ENCODE measurements at regions not wholly inside any gene's neighbourhood (a gene's known extent, or its start where the extent isn't known, plus 50 kb on each side); places are given as distances from the start of the nearest gene placed in this dataset.

- Histone ChIP-seq H3K79me1 (ENCODE audit: low read depth, low read length) (no peaks in the 10 kb centered on the region), H3K9ac (ENCODE audit: low read depth, low read length, poor library complexity) (no peak overlapping the region), H3K27me3 (ENCODE audit: control insufficient read depth in 3 of 3, insufficient read depth in 3 of 3, low read depth in 1 of 3, low read length in 3 of 3) (no peaks in the 10 kb centered on the region), H3K14ac (ENCODE audit: low read length) (no peak overlapping the region), H2BK15ac (ENCODE audit: low read length) (no peak overlapping the region), H4K8ac (ENCODE audit: low read depth, low read length) (no peak overlapping the region), H3K36me3 (replicated peaks in 1 of 2; ENCODE audit: control insufficient read depth in 2 of 2, insufficient read depth in 2 of 2, low read length in 2 of 2) (no peaks in the 10 kb centered on the region), H4K91ac (ENCODE audit: low read depth, low read length, poor library complexity) (no peak overlapping the region), H3K27ac (replicated peaks; ENCODE audit: low read length) (no peak overlapping the region), H3K18ac (ENCODE audit: low read length) (no peak overlapping the region), H2AK5ac (ENCODE audit: low read depth, low read length) (no peak overlapping the region), H2BK120ac (ENCODE audit: low read depth, low read length) (no peak overlapping the region), H3K4me2 (ENCODE audit: insufficient read depth, low read length, poor library complexity, severe bottlenecking) (no peak overlapping the region), H3K4me1 (ENCODE audit: control insufficient read depth in 2 of 2, insufficient read depth in 1 of 2, low read depth in 1 of 2, low read length in 2 of 2) (no peaks in the 10 kb centered on the region), H3K9me3 (replicated peaks in 1 of 2; ENCODE audit: control insufficient read depth in 2 of 2, insufficient read depth in 1 of 2, low read depth in 1 of 2, low read length in 2 of 2) (no peaks in the 10 kb centered on the region), H3K4ac (ENCODE audit: low read length) (no peak overlapping the region), H2AFZ (ENCODE audit: low read length) (no peak overlapping the region), H2BK5ac (ENCODE audit: low read length) (no peak overlapping the region), H3K23ac (ENCODE audit: low read depth, low read length, poor library complexity) (no peak overlapping the region), H2BK12ac (ENCODE audit: low read length) (no peak overlapping the region), H3K4me3 (ENCODE audit: low read length in 2 of 2) (no peak overlapping the region)
- WGBS, 2 donors (ENCODE audit: extremely low coverage in 2 of 2, insufficient read length in 2 of 2, insufficient replicate concordance in 1 of 2): no CpG with 5 or more reads among the region's 3 CpGs
- DNase-seq (ENCODE audit: low spot score): no peak
Measured at GRCh38 chr3:159237226-159237625, 435.4 kb downstream of the MFSD1 start.

DNA sequence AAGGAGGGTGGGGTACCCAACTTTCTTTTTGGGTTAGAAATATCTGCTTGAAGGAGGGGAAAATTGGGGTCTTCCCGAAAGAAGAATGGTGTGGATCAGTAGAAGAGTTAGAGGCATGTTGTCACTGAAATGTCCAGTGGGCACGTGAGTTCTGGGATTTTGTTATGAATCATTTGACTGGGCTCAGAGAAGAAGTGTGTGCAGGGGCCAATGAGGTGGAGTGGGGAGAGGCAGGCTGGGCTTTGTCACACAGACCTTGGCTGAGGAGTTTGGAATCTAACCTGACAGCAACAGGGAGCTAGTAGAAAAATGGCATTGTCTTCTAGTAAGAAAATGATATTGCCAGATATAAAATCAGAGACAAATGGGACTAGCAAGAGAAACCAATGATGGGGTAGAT lies 436.8 kb downstream of the MFSD1 start:
- no peaks in the 10 kb centered on the region for H3K9me3 ChIP-seq (replicated peaks in 1 of 2; ENCODE audit: control insufficient read depth in 2 of 2, insufficient read depth in 1 of 2, low read depth in 1 of 2, low read length in 2 of 2)
- H4K8ac ChIP-seq (ENCODE audit: low read depth, low read length): no peak overlapping the region
- H3K4me1 ChIP-seq (ENCODE audit: control insufficient read depth in 2 of 2, insufficient read depth in 1 of 2, low read depth in 1 of 2, low read length in 2 of 2): no peaks in the 10 kb centered on the region
- H2AK5ac ChIP-seq (ENCODE audit: low read depth, low read length): no peak overlapping the region
- no peak overlapping the region for H3K18ac ChIP-seq (ENCODE audit: low read length)
- H3K23ac ChIP-seq (ENCODE audit: low read depth, low read length, poor library complexity): no peak overlapping the region
- no peaks in the 10 kb centered on the region for H3K27me3 ChIP-seq (ENCODE audit: control insufficient read depth in 3 of 3, insufficient read depth in 3 of 3, low read depth in 1 of 3, low read length in 3 of 3)
- H2BK120ac ChIP-seq (ENCODE audit: low read depth, low read length): no peak overlapping the region
- no CpG with 5 or more reads among the region's 2 CpGs for WGBS, 2 donors (ENCODE audit: extremely low coverage in 2 of 2, insufficient read length in 2 of 2, insufficient replicate concordance in 1 of 2)
- H3K4ac ChIP-seq (ENCODE audit: low read length): no peak overlapping the region
- no peak overlapping the region for H2BK15ac ChIP-seq (ENCODE audit: low read length)
- no peak overlapping the region for H3K27ac ChIP-seq (replicated peaks; ENCODE audit: low read length)
- no peak overlapping the region for H3K4me2 ChIP-seq (ENCODE audit: insufficient read depth, low read length, poor library complexity, severe bottlenecking)
- no peak overlapping the region for H4K91ac ChIP-seq (ENCODE audit: low read depth, low read length, poor library complexity)
- no peak overlapping the region for H3K14ac ChIP-seq (ENCODE audit: low read length)
- no peak for DNase-seq (ENCODE audit: low spot score)
- no peak overlapping the region for H3K9ac ChIP-seq (ENCODE audit: low read depth, low read length, poor library complexity)
- no peak overlapping the region for H3K4me3 ChIP-seq (ENCODE audit: low read length in 2 of 2)
- H3K36me3 ChIP-seq (replicated peaks in 1 of 2; ENCODE audit: control insufficient read depth in 2 of 2, insufficient read depth in 2 of 2, low read length in 2 of 2): no peaks in the 10 kb centered on the region
- H2AFZ ChIP-seq (ENCODE audit: low read length): no peak overlapping the region
- H3K79me1 ChIP-seq (ENCODE audit: low read depth, low read length): no peaks in the 10 kb centered on the region
- H2BK12ac ChIP-seq (ENCODE audit: low read length): no peak overlapping the region
- H2BK5ac ChIP-seq (ENCODE audit: low read length): no peak overlapping the region

DNA sequence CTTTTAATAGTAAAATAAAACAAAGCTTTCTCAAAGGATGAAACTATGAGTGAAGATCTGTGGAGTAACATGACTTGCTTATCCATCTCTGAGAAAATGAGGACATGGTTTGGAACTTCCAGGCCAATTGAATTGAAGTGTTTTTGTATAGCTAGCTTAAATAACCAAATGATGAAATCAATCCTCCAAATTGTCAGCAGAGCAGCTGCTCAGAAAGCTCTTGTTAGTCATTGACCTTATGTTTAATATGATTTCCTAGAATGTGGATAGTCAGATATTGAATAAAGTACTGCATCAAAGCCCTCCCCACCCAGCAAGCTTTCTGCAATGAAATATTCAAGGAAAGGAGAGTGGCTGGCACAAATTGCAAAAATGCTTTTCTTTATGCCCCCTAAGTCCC lies 437.2 kb downstream of the MFSD1 start:
- Histone ChIP-seq H3K23ac (ENCODE audit: low read depth, low read length, poor library complexity) (no peak overlapping the region), H2AK5ac (ENCODE audit: low read depth, low read length) (no peak overlapping the region), H3K4me1 (ENCODE audit: control insufficient read depth in 2 of 2, insufficient read depth in 1 of 2, low read depth in 1 of 2, low read length in 2 of 2) (no peaks in the 10 kb centered on the region), H3K4ac (ENCODE audit: low read length) (no peak overlapping the region), H2BK120ac (ENCODE audit: low read depth, low read length) (no peak overlapping the region), H3K9me3 (replicated peaks in 1 of 2; ENCODE audit: control insufficient read depth in 2 of 2, insufficient read depth in 1 of 2, low read depth in 1 of 2, low read length in 2 of 2) (no peaks in the 10 kb centered on the region), H2BK5ac (ENCODE audit: low read length) (no peak overlapping the region), H3K36me3 (replicated peaks in 1 of 2; ENCODE audit: control insufficient read depth in 2 of 2, insufficient read depth in 2 of 2, low read length in 2 of 2) (no peaks in the 10 kb centered on the region), H4K91ac (ENCODE audit: low read depth, low read length, poor library complexity) (no peak overlapping the region), H3K18ac (ENCODE audit: low read length) (no peak overlapping the region), H3K14ac (ENCODE audit: low read length) (no peak overlapping the region), H2BK12ac (ENCODE audit: low read length) (no peak overlapping the region), H2AFZ (ENCODE audit: low read length) (no peak overlapping the region), H3K27me3 (ENCODE audit: control insufficient read depth in 3 of 3, insufficient read depth in 3 of 3, low read depth in 1 of 3, low read length in 3 of 3) (no peaks in the 10 kb centered on the region), H3K9ac (ENCODE audit: low read depth, low read length, poor library complexity) (no peak overlapping the region), H4K8ac (ENCODE audit: low read depth, low read length) (no peak overlapping the region), H3K4me2 (ENCODE audit: insufficient read depth, low read length, poor library complexity, severe bottlenecking) (no peak overlapping the region), H3K4me3 (ENCODE audit: low read length in 2 of 2) (no peak overlapping the region), H3K27ac (replicated peaks; ENCODE audit: low read length) (no peak overlapping the region), H2BK15ac (ENCODE audit: low read length) (no peak overlapping the region), H3K79me1 (ENCODE audit: low read depth, low read length) (no peaks in the 10 kb centered on the region)
- no peak for DNase-seq (ENCODE audit: low spot score)

GRCh38 chr3:159244933-159245332 lies 443.1 kb downstream of the MFSD1 start:
- Histone ChIP-seq H3K36me3 (replicated peaks in 1 of 2; ENCODE audit: control insufficient read depth in 2 of 2, insufficient read depth in 2 of 2, low read length in 2 of 2) (no peaks in the 10 kb centered on the region), H3K23ac (ENCODE audit: low read depth, low read length, poor library complexity) (no peak overlapping the region), H2BK15ac (ENCODE audit: low read length) (no peak overlapping the region), H3K4me2 (ENCODE audit: insufficient read depth, low read length, poor library complexity, severe bottlenecking) (no peak overlapping the region), H3K14ac (ENCODE audit: low read length) (no peak overlapping the region), H2AK5ac (ENCODE audit: low read depth, low read length) (no peak overlapping the region), H3K4ac (ENCODE audit: low read length) (no peak overlapping the region), H3K18ac (ENCODE audit: low read length) (no peak overlapping the region), H2BK12ac (ENCODE audit: low read length) (no peak overlapping the region), H3K27me3 (ENCODE audit: control insufficient read depth in 3 of 3, insufficient read depth in 3 of 3, low read depth in 1 of 3, low read length in 3 of 3) (no peaks in the 10 kb centered on the region), H3K27ac (replicated peaks; ENCODE audit: low read length) (no peak overlapping the region), H3K9me3 (replicated peaks in 1 of 2; ENCODE audit: control insufficient read depth in 2 of 2, insufficient read depth in 1 of 2, low read depth in 1 of 2, low read length in 2 of 2) (no peaks in the 10 kb centered on the region), H3K9ac (ENCODE audit: low read depth, low read length, poor library complexity) (no peak overlapping the region), H2BK120ac (ENCODE audit: low read depth, low read length) (no peak overlapping the region), H4K91ac (ENCODE audit: low read depth, low read length, poor library complexity) (no peak overlapping the region), H4K8ac (ENCODE audit: low read depth, low read length) (no peak overlapping the region), H3K79me1 (ENCODE audit: low read depth, low read length) (no peaks in the 10 kb centered on the region), H2AFZ (ENCODE audit: low read length) (no peak overlapping the region), H2BK5ac (ENCODE audit: low read length) (no peak overlapping the region), H3K4me1 (ENCODE audit: control insufficient read depth in 2 of 2, insufficient read depth in 1 of 2, low read depth in 1 of 2, low read length in 2 of 2) (no peaks in the 10 kb centered on the region), H3K4me3 (ENCODE audit: low read length in 2 of 2) (no peak overlapping the region)
- WGBS, 2 donors (ENCODE audit: extremely low coverage in 2 of 2, insufficient read length in 2 of 2, insufficient replicate concordance in 1 of 2): no CpG with 5 or more reads among the region's 4 CpGs
- no peak for DNase-seq (ENCODE audit: low spot score)

Measured in neuronal stem cell (in vitro differentiated cells).